ENCODE measurements at regions not wholly inside any gene's neighbourhood (a gene's known extent, or its start where the extent isn't known, plus 50 kb on each side); places are given as distances from the start of the nearest gene placed in this dataset.

GRCh38 chr4:147428583-147428982 lies 52.3 kb upstream of the EDNRA start:
- DNase-seq (ENCODE audit: low read depth), result no peak

- no peak for DNase-seq (ENCODE audit: low read depth)
Measured at GRCh38 chr4:147430111-147430510, 50.8 kb upstream of the EDNRA start.
